ENCODE measurements at regions not wholly inside any gene's neighbourhood (a gene's known extent, or its start where the extent isn't known, plus 50 kb on each side); places are given as distances from the start of the nearest gene placed in this dataset.

DNA sequence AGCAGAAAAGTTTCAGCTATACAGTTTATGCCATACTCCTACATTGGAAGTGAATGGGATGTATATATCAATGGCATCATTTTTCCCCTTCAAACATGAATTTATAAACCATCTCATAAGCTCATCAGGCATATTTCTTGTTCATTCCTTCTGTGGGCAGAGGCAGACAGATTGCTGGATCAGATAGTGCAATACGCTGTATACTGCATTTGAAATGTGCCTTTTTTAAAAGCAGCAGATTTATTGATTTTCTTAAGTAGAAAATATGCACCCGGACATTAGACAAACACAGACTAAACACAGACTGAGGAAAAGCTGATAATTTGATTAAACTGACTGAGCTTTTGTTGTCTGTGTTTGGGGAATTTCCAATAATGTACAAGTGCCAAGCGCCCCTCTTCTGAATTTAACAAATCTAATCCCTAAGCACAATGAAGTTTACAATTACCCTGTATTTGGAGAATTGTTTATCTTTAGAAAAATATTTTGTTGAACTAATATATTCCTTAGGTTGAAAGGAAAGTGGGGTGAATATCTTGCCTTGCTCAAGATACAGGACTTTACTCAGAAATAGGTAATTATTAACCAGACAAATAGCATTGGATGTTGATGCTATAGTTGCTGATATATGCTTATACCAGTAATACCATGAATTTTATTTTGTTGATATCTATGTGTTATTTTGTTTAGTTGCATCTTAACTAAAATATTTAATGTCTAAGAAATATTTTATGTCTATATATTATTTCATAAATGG, 566.6 kb upstream of the MEF2C start:
- ATAC-seq (ENCODE audit: poor library complexity): no peak
- no peak for DNase-seq
- intact Hi-C loops (cut with DNase I): no loop called here

GRCh38 chr5:89447027-89447426, 564.0 kb upstream of the MEF2C start:
- intact Hi-C loops (cut with DNase I): no loop called here
- ATAC-seq (ENCODE audit: poor library complexity) (no peak), DNase-seq (no peak)

- DNase-seq (no peak), ATAC-seq (ENCODE audit: poor library complexity) (no peak)
- intact Hi-C loops (cut with DNase I): no loop called here
Observed at GRCh38 chr5:89445106-89445745, 562.2 kb upstream of the MEF2C start.

- intact Hi-C loops (cut with DNase I): no loop called here
- ATAC-seq (ENCODE audit: poor library complexity) (no peak), DNase-seq (peak; percentile 27)
Observed at GRCh38 chr5:89444088-89444487, 561.1 kb upstream of the MEF2C start.

- no peak for ATAC-seq (ENCODE audit: poor library complexity)
- DNase-seq: no peak
- intact Hi-C loops (cut with DNase I): no loop called here
Observed at GRCh38 chr5:89443508-89443907, 560.5 kb upstream of the MEF2C start.

DNA sequence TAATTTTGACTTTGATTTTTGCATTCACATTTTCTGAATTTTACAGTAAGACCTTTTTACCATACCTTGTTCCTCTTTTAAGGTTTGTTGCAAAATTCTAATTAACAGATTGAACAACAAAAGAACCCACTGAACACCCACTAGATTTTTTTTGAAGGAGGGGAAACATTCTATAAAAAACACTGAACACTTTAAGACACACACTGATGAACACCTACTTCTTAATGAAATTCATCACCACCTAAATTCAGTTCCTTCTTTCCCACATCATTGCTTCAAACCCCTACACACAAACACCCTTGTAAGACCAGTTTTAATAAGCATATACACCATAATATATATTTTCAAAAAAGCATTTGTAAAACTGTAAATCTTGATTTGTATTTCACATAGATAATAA, 559.0 kb upstream of the MEF2C start:
- intact Hi-C loops (cut with DNase I): no loop called here
- no peak for DNase-seq
- no peak for ATAC-seq (ENCODE audit: poor library complexity)

GRCh38 chr5:89440670-89441069, 557.7 kb upstream of the MEF2C start:
- no peak for DNase-seq
- ATAC-seq (ENCODE audit: poor library complexity): peak; percentile 18

GRCh38 chr5:89437450-89438435, 554.8 kb upstream of the MEF2C start:
- ATAC-seq (ENCODE audit: poor library complexity): no peak
- DNase-seq: no peak
- intact Hi-C loops (cut with DNase I): no loop called here

More at GRCh38 chr5:89440670-89441069, 557.7 kb upstream of the MEF2C start:
- intact Hi-C loops (cut with DNase I): no loop called here

DNA sequence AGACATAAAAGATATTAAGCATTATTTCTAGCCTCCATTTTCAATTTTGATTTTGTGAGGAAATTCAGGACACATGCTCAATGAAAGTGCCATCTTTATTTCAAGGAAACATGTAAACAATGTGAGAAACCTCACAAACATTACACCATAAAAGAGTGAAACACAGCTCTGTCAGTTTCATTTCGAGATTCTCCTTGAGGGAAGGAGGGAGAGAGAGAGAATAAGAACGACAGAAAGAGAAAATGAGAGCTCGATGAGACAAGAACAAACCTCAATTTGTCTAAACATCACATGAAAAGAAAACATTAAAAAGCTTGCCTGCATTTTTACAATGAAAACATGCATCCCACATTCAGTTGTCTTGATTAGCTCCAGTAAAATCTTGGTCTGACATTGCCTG, 553.5 kb upstream of the MEF2C start:
- DNase-seq (no peak), ATAC-seq (ENCODE audit: poor library complexity) (no peak)
- intact Hi-C loops (cut with DNase I): no loop called here

- DNase-seq (no peak), ATAC-seq (ENCODE audit: poor library complexity) (no peak)
- intact Hi-C loops (cut with DNase I): no loop called here
Observed at GRCh38 chr5:89435347-89435746, 552.4 kb upstream of the MEF2C start.

GRCh38 chr5:89428624-89429023, 545.6 kb upstream of the MEF2C start:
- DNase-seq: no peak
- ATAC-seq (ENCODE audit: poor library complexity): no peak
- intact Hi-C loops (cut with DNase I): no loop called here

DNA sequence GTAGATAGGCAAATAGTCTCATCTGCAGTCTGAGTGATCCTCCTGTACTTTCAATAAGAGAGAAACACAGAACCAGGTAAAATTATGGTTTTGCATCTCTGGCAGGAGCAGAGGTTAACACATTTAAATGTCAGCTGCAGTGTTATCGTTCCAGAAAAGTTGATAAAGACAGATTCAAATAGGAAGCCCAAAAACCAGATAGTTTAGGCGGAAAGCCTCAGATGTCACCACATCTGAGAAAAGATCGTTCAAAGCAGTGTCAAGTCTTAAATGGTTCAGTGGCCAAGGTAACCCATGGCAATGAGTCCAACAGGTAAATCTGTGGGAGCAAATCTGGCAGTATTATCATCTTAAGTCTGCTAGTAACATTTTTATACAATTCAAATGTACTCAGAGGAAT, 542.1 kb upstream of the MEF2C start:
- intact Hi-C loops (cut with DNase I): no loop called here
- no peak for ATAC-seq (ENCODE audit: poor library complexity)
- DNase-seq: no peak

GRCh38 chr5:89421035-89421434, 538.1 kb upstream of the MEF2C start:
- intact Hi-C loops (cut with DNase I): no loop called here
- ATAC-seq (ENCODE audit: poor library complexity): no peak
- DNase-seq: no peak

- intact Hi-C loops (cut with DNase I): no loop called here
- DNase-seq (no peak), ATAC-seq (ENCODE audit: poor library complexity) (no peak)
Observed at GRCh38 chr5:89418407-89419085, 535.6 kb upstream of the MEF2C start.

- DNase-seq: no peak
- no peak for ATAC-seq (ENCODE audit: poor library complexity)
- intact Hi-C loops (cut with DNase I): no loop called here
Observed at GRCh38 chr5:89417990-89418389, 535.0 kb upstream of the MEF2C start.

GRCh38 chr5:89417515-89417914, 534.5 kb upstream of the MEF2C start:
- ATAC-seq (ENCODE audit: poor library complexity): no peak
- no peak for DNase-seq
- intact Hi-C loops (cut with DNase I): no loop called here

DNA sequence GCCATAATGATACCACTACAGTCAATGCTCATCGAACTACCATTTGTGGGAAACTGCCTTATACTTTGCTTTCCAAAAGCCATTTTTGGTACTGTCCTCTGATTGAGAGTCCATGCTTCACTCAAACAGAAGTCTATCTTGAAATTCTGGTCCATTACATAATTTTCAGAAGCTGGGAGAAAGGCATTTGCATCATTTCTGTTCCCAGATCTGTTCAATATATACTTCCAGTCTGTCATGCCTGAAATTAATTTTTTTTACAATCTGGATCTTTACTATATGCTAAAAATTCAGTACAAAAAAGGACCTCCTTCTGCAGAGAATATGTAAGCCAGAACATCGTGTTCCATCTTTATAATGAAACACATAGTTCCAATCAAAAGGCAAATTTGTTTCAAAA, 528.9 kb upstream of the MEF2C start:
- intact Hi-C loops (cut with DNase I): no loop called here
- DNase-seq (no peak), ATAC-seq (ENCODE audit: poor library complexity) (no peak)

DNA sequence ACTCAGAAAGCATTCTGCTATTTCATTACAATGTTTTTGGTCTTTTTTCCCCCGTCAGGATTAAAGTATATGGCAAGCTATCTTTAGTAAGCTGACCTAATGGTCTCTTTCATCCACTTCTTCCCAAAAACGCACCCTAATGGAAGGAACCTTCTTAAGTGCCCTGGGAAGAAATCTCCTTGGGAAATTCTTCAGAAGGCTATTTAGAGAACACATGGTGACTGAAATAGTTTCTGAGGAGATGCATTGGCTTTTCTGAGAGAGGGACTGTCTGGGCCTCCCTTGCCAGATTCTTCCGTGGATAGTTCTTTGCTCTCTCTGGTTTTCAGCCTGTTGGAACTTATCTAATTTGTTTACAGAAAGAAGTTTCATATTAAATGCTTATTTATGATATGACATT, 524.1 kb upstream of the MEF2C start:
- intact Hi-C loops (cut with DNase I): no loop called here
- ATAC-seq (ENCODE audit: poor library complexity) (no peak), DNase-seq (no peak)

- no peak for ATAC-seq (ENCODE audit: poor library complexity)
- DNase-seq: no peak
- intact Hi-C loops (cut with DNase I): no loop called here
Observed at GRCh38 chr5:89401659-89402058, 518.7 kb upstream of the MEF2C start.
